IMR-90 (cell line): ENCODE measurements at regions not wholly inside any gene's neighbourhood (a gene's known extent, or its start where the extent isn't known, plus 50 kb on each side); places are given as distances from the start of the nearest gene placed in this dataset.
"Not testable (repeated sequence)": the region's sequence is repeated elsewhere in the genome, so short reads cannot be mapped to it uniquely, and the experiment has no call there.

Experiments
- ATAC-seq: fragments of 200-7000 bp; cut with Tn5 transposase; 2 replicates; pipeline ENCODE4 v1.9.1; 2020; ENCODE audit warnings: low read depth, mild to moderate bottlenecking, moderate library complexity
- BruUV-seq: library from RNA; stranded (reverse); fragments of 400-500 nt; replicated peaks from 2 replicates; lab custom pipeline; 2021; lab: Mats Ljungman, UMichigan
- CTCF ChIA-PET: fragments of 300-600 bp; formaldehyde crosslinking; extraction: SDS; loops from one replicate; lab custom pipeline; 2021; ENCODE audit warnings: antibody characterized with exemption; lab: Yijun Ruan, JAX
- POLR2A ChIA-PET: fragments of 300-600 bp; sonication (Branson Sonifier 250); formaldehyde crosslinking; loops from one replicate; lab custom pipeline; 2022; ENCODE audit warnings: antibody characterized with exemption; ENCODE audit not compliant: unreplicated experiment; lab: Charles Lee
- DNase-seq: peaks from one replicate; pipeline ENCODE4 v3.0.0; 2013
- H2AFZ ChIP-seq: replicated peaks from 2 replicates; pipeline ENCODE3; 2013; ENCODE audit warnings: low read length, mild to moderate bottlenecking; ENCODE audit not compliant: poor library complexity
- H2AK5ac ChIP-seq: 2 replicates; pipeline ENCODE4 v1.6.1; 2013; ENCODE audit warnings: low read depth, low read length, inconsistent platforms
- H2AK9ac ChIP-seq: replicated peaks from 2 replicates; pipeline ENCODE3; 2013; ENCODE audit warnings: mild to moderate bottlenecking, low read depth, low read length, moderate library complexity; ENCODE audit not compliant: poor library complexity
- H2BK120ac ChIP-seq: 2 replicates; pipeline ENCODE4 v1.6.1; 2013; ENCODE audit warnings: low read depth, low read length, inconsistent platforms
- H2BK15ac ChIP-seq: 3 replicates; pipeline ENCODE4 v1.6.1; 2013; ENCODE audit warnings: low read depth, low read length, inconsistent platforms
- H2BK20ac ChIP-seq: 2 replicates; pipeline ENCODE4 v1.6.1; 2013; ENCODE audit warnings: low read depth, mild to moderate bottlenecking, inconsistent platforms, low read length, moderate library complexity
- H2BK5ac ChIP-seq: 2 replicates; pipeline ENCODE4 v1.6.1; 2013; ENCODE audit warnings: mild to moderate bottlenecking, low read depth, low read length, inconsistent platforms; ENCODE audit not compliant: poor library complexity, severe bottlenecking
- H3K14ac ChIP-seq: replicated peaks from 2 replicates; pipeline ENCODE4 v1.6.1; 2013; ENCODE audit warnings: low read depth, low read length, inconsistent platforms
- H3K18ac ChIP-seq: 2 replicates; pipeline ENCODE4 v1.6.1; 2013; ENCODE audit warnings: low read depth, low read length, control low read depth
- H3K23ac ChIP-seq: 2 replicates; pipeline ENCODE4 v1.6.1; 2013; ENCODE audit warnings: low read depth, low read length, inconsistent platforms
- H3K27ac ChIP-seq: 2 replicates; pipeline ENCODE4 v1.5.1; 2013; ENCODE audit warnings: mild to moderate bottlenecking, control low read depth, low read length; ENCODE audit not compliant: insufficient read depth
- H3K27me3 ChIP-seq: 2 replicates; pipeline ENCODE4 v1.6.1; 2013; ENCODE audit warnings: low read length; ENCODE audit not compliant: control insufficient read depth, insufficient read depth
- H3K36me3 ChIP-seq: 2 replicates; pipeline ENCODE4 v1.6.1; 2013; ENCODE audit warnings: low read length, mixed read lengths; ENCODE audit not compliant: control insufficient read depth, insufficient read depth
- H3K4ac ChIP-seq: 2 replicates; pipeline ENCODE4 v1.6.1; 2013; ENCODE audit warnings: low read depth, low read length, inconsistent platforms
- H3K4me1 ChIP-seq: 2 replicates; pipeline ENCODE4 v1.6.1; 2013; ENCODE audit warnings: low read length, mixed read lengths; ENCODE audit not compliant: control insufficient read depth, insufficient read depth
- H3K4me2 ChIP-seq: 2 replicates; pipeline ENCODE4 v1.6.1; 2013; ENCODE audit warnings: low read depth, mild to moderate bottlenecking, control low read depth, low read length, moderate library complexity
- H3K4me3 ChIP-seq: 2 replicates; pipeline ENCODE4 v1.5.1; 2013; ENCODE audit warnings: low read depth, mild to moderate bottlenecking, control low read depth, low read length, moderate library complexity; ENCODE audit not compliant: insufficient read depth
- H3K56ac ChIP-seq: 2 replicates; pipeline ENCODE4 v1.6.1; 2013; ENCODE audit warnings: low read length, inconsistent platforms; ENCODE audit not compliant: insufficient read depth; ENCODE audit errors: extremely low read depth
- H3K79me1 ChIP-seq, 2 experiments: 2 replicates each; pipeline ENCODE4 v1.6.1; 2013; ENCODE audit warnings: low read length in 2 of 2, inconsistent platforms in 1 of 2, low read depth in 1 of 2
- H3K9ac ChIP-seq: 2 replicates; pipeline ENCODE4 v1.6.1; 2013; ENCODE audit warnings: low read depth, low read length, control low read depth
- H3K9me1 ChIP-seq: 2 replicates; pipeline ENCODE4 v1.6.1; 2013; ENCODE audit warnings: low read length, inconsistent platforms; ENCODE audit not compliant: insufficient read depth
- H3K9me3 ChIP-seq: 2 replicates; pipeline ENCODE4 v1.6.1; 2013; ENCODE audit warnings: low read length; ENCODE audit not compliant: control insufficient read depth, insufficient read depth
- H4K20me1 ChIP-seq: 2 replicates; pipeline ENCODE4 v1.6.1; 2013; ENCODE audit warnings: low read length, inconsistent platforms; ENCODE audit not compliant: insufficient read depth
- H4K5ac ChIP-seq: 2 replicates; pipeline ENCODE4 v1.6.1; 2013; ENCODE audit warnings: mild to moderate bottlenecking, low read depth, low read length, control low read depth
- H4K8ac ChIP-seq, 2 experiments: 2 replicates each; pipeline ENCODE4 v1.6.1; 2013; ENCODE audit warnings: low read depth in 2 of 2, low read length in 2 of 2, control low read depth in 1 of 2, inconsistent platforms in 1 of 2
- H4K91ac ChIP-seq: 2 replicates; pipeline ENCODE4 v1.6.1; 2013; ENCODE audit warnings: low read depth, low read length, inconsistent platforms; ENCODE audit not compliant: insufficient read depth
- BHLHE40 ChIP-seq: fragments of 150-350 bp; IDR thresholded peaks from 2 replicates; pipeline ENCODE4 v1.6.1; 2016; ENCODE audit warnings: mild to moderate bottlenecking, low read depth, low read length
- CHD1 ChIP-seq: IDR thresholded peaks from 2 replicates; pipeline ENCODE4 v1.6.1; 2012; ENCODE audit warnings: low read depth, low read length, improper control_type of control experiment
- ELK1 ChIP-seq: fragments of 150-350 bp; IDR thresholded peaks from 2 replicates; pipeline ENCODE4 v1.6.1; 2016; ENCODE audit warnings: low read depth, mild to moderate bottlenecking, low read length, moderate library complexity, borderline replicate concordance
- MAFK ChIP-seq: IDR thresholded peaks from 2 replicates; pipeline ENCODE4 v1.6.1; 2012; ENCODE audit warnings: low read depth, low read length, improper control_type of control experiment
- RAD21 ChIP-seq: IDR thresholded peaks from 2 replicates; pipeline ENCODE4 v1.6.1; 2012; ENCODE audit warnings: low read length, improper control_type of control experiment
- RCOR1 ChIP-seq: IDR thresholded peaks from 2 replicates; pipeline ENCODE4 v1.6.1; 2012; ENCODE audit warnings: mild to moderate bottlenecking, low read length, improper control_type of control experiment; ENCODE audit not compliant: insufficient replicate concordance
- SMC3 ChIP-seq: fragments of 150-350 bp; IDR thresholded peaks from 2 replicates; pipeline ENCODE4 v1.6.1; 2016; ENCODE audit warnings: low read depth, mild to moderate bottlenecking, antibody characterized with exemption, low read length, moderate library complexity
- WGBS, 2 experiments: methylation state at CpG; one replicate each; pipeline versions ENCODE4 v1.1.5 to v1.1.7; 2013; ENCODE audit warnings: missing lambda C conversion rate in 2 of 2; ENCODE audit not compliant: insufficient read length in 1 of 2; ENCODE audit errors: extremely low coverage in 2 of 2; 5-methylcytosine and 5-hydroxymethylcytosine counted together
- dilution Hi-C: fragments of 300-500 bp; cut with HindIII; formaldehyde crosslinking; loops from one replicate; pipeline ENCODE4 v1.14.3; 2018; ENCODE audit warnings: low sequenced_read_pairs; ENCODE audit not compliant: unreplicated experiment
- in situ Hi-C: fragments of 300-500 bp; cut with MboI; formaldehyde crosslinking; loops from 3 replicates; pipeline ENCODE4 v1.14.3; 2019; ENCODE audit warnings: low sequenced_read_pairs, inconsistent platforms, mixed read lengths
- intact Hi-C: fragments of 100-400 bp; cut with micrococcal nuclease; formaldehyde crosslinking; loops from 2 replicates; pipeline ENCODE4 v1.10.0; 2022

- ATAC-seq (no peak), DNase-seq (no peak)
- no peak overlapping the region for H3K9ac ChIP-seq
- H3K9me3 ChIP-seq: no peaks in the 10 kb centered on the region
- H3K4me1 ChIP-seq: no peaks in the 10 kb centered on the region
- no peak overlapping the region for H2AFZ ChIP-seq
- no peak overlapping the region for H2AK9ac ChIP-seq
- H2BK120ac ChIP-seq: no peak overlapping the region
- peaks cover 3% of the 10 kb centered on the region; the same call in 1 of the 2 replicates for H3K27me3 ChIP-seq
- no peak overlapping the region for H3K4me2 ChIP-seq
- WGBS, 2 experiments: 0% methylated on average over 1 of the region's 5 CpGs; no CpG with 5 or more reads in 1 of the 2 experiments
- no peak overlapping the region for H4K91ac ChIP-seq
- H3K36me3 ChIP-seq: no peaks in the 10 kb centered on the region
- TF ChIP-seq RAD21: no peak
- no peak for TF ChIP-seq MAFK
- no peak for TF ChIP-seq SMC3
- no peak for TF ChIP-seq ELK1
- TF ChIP-seq RCOR1: no peak
- no peak for TF ChIP-seq CHD1
- no peak for TF ChIP-seq BHLHE40
- no peak overlapping the region for H2BK15ac ChIP-seq
- H2AK5ac ChIP-seq: no peak overlapping the region
- no peak overlapping the region for H2BK20ac ChIP-seq
- H3K56ac ChIP-seq: no peak overlapping the region
- no peak overlapping the region for H3K27ac ChIP-seq
- ChIA-PET CTCF (no interaction called here), POLR2A (no interaction called here)
- H3K79me1 ChIP-seq: no peaks in the 10 kb centered on the region
- H4K20me1 ChIP-seq: no peaks in the 10 kb centered on the region
- no peak overlapping the region for H2BK5ac ChIP-seq
- no peak overlapping the region for H4K8ac ChIP-seq
- H4K5ac ChIP-seq: no peak overlapping the region
- no peak overlapping the region for H3K14ac ChIP-seq
- BruUV-seq: no TSS peak
- H3K23ac ChIP-seq: no peak overlapping the region
- intact Hi-C loops: no loop called here
- dilution Hi-C loops: no loop called here
- in situ Hi-C loops: no loop called here
- no peak overlapping the region for H3K4ac ChIP-seq
- no peak overlapping the region for H3K4me3 ChIP-seq
- H3K9me1 ChIP-seq: no peaks in the 10 kb centered on the region
- no peak overlapping the region for H3K18ac ChIP-seq
Measured at GRCh38 chr9:89695441-89695891, 90.7 kb downstream of the GADD45G start.

- H4K8ac ChIP-seq, H3K9me1 ChIP-seq, H3K9ac ChIP-seq, H4K91ac ChIP-seq, H4K20me1 ChIP-seq, H2AK9ac ChIP-seq, dilution Hi-C loops, DNase-seq, H3K27me3 ChIP-seq, intact Hi-C loops, H2BK20ac ChIP-seq, H2BK120ac ChIP-seq, H3K23ac ChIP-seq, POLR2A ChIA-PET, H3K56ac ChIP-seq, H2BK5ac ChIP-seq, H3K4ac ChIP-seq, H2AK5ac ChIP-seq, H2BK15ac ChIP-seq, H4K5ac ChIP-seq, H3K4me2 ChIP-seq, H3K27ac ChIP-seq, H3K18ac ChIP-seq, ATAC-seq, H3K36me3 ChIP-seq, BruUV-seq, H3K9me3 ChIP-seq, H3K4me1 ChIP-seq, H3K14ac ChIP-seq, CTCF ChIA-PET, H3K79me1 ChIP-seq, H3K4me3 ChIP-seq, in situ Hi-C loops, H2AFZ ChIP-seq: not testable (repeated sequence)
- WGBS, 2 experiments: 67% methylated on average over 1 of the region's 6 CpGs; no CpG with 5 or more reads in 1 of the 2 experiments
Measured at GRCh38 chr9:89695979-89696378, 91.2 kb downstream of the GADD45G start.
